Activated B cell treated with CpG ODN at 0.5 μM for 24 hours (primary cell): ENCODE measurements at regions not wholly inside any gene's neighbourhood (a gene's known extent, or its start where the extent isn't known, plus 50 kb on each side); places are given as distances from the start of the nearest gene placed in this dataset.

Experiments used
- ATAC-seq: fragments of 200-7000 bp; cut with Tn5 transposase; one replicate; pipeline ENCODE4 v1.10.0; 2021; ENCODE audit warnings: low read depth, mild to moderate bottlenecking, moderate library complexity
- CTCF ChIA-PET: fragments of 350-600 bp; sonication (Branson Sonifier 250); formaldehyde crosslinking; loops from one replicate; lab custom pipeline; 2021; ENCODE audit warnings: antibody characterized with exemption; lab: Charles Lee
- POLR2A ChIA-PET: fragments of 350-600 bp; sonication (Branson Sonifier 250); formaldehyde crosslinking; loops from one replicate; lab custom pipeline; 2021; ENCODE audit warnings: antibody characterized with exemption; lab: Charles Lee
- DNase-seq: peaks from one replicate; pipeline ENCODE4 v3.0.0; 2022
- H3K27ac Mint-ChIP-seq: one replicate; pipeline ENCODE4 v1.8.0; 2020; ENCODE audit warnings: mixed read lengths
- H3K27me3 Mint-ChIP-seq: one replicate; pipeline ENCODE4 v1.8.0; 2021; ENCODE audit warnings: mixed read lengths
- H3K36me3 Mint-ChIP-seq: one replicate; pipeline ENCODE4 v1.8.0; 2021; ENCODE audit warnings: low read depth, mixed read lengths
- H3K4me1 Mint-ChIP-seq: one replicate; pipeline ENCODE4 v1.8.0; 2021; ENCODE audit warnings: mixed read lengths
- H3K4me3 Mint-ChIP-seq: one replicate; pipeline ENCODE4 v1.8.0; 2020; ENCODE audit warnings: mild to moderate bottlenecking, mixed read lengths
- H3K9me3 Mint-ChIP-seq: one replicate; pipeline ENCODE4 v1.8.0; 2020; ENCODE audit warnings: mixed read lengths
- CTCF ChIP-seq: fragments of 200-600 bp; IDR thresholded peaks from one replicate; pipeline ENCODE4 v1.8.0; 2022; ENCODE audit warnings: antibody characterized with exemption, mild to moderate bottlenecking
- intact Hi-C: fragments of 100-400 bp; cut with micrococcal nuclease; formaldehyde crosslinking; loops from one replicate; pipeline ENCODE4 v1.15.1; 2024

- ChIA-PET POLR2A (no interaction called here), CTCF (no interaction called here)
- H3K27ac Mint-ChIP-seq, result no peak overlapping the region
- no peaks in the 10 kb centered on the region for H3K4me1 Mint-ChIP-seq
- H3K27me3 Mint-ChIP-seq, result no peaks in the 10 kb centered on the region
- DNase-seq, result no peak
- H3K36me3 Mint-ChIP-seq, result no peaks in the 10 kb centered on the region
- no peak for TF ChIP-seq CTCF
- H3K4me3 Mint-ChIP-seq, result no peak overlapping the region
- no peak for ATAC-seq
- intact Hi-C loops, result loop anchor here (1.0 kb wide), 1 partner anchor 20 kb away; no protein-coding TSS in a partner anchor
- H3K9me3 Mint-ChIP-seq, result no peaks in the 10 kb centered on the region
Measured at GRCh38 chr18:2002604-2003003, 568.7 kb downstream of the METTL4 start.

GRCh38 chr18:2009942-2010697 lies 561.2 kb downstream of the METTL4 start:
- CTCF ChIA-PET, result no interaction called here
- Mint-ChIP-seq H3K27ac (no peak overlapping the region), H3K27me3 (no peaks in the 10 kb centered on the region), H3K4me1 (no peaks in the 10 kb centered on the region), H3K9me3 (no peaks in the 10 kb centered on the region), H3K4me3 (no peak overlapping the region), H3K36me3 (no peaks in the 10 kb centered on the region)
- no peak for TF ChIP-seq CTCF
- ATAC-seq (no peak), DNase-seq (no peak)
- intact Hi-C loops, result no loop called here
- POLR2A ChIA-PET, result no interaction called here

- Mint-ChIP-seq H3K27ac (no peak overlapping the region), H3K27me3 (no peaks in the 10 kb centered on the region), H3K4me1 (no peaks in the 10 kb centered on the region), H3K4me3 (no peak overlapping the region), H3K36me3 (no peaks in the 10 kb centered on the region), H3K9me3 (no peaks in the 10 kb centered on the region)
- ATAC-seq (no peak), DNase-seq (no peak)
- POLR2A ChIA-PET, result no interaction called here
- no peak for TF ChIP-seq CTCF
- CTCF ChIA-PET, result no interaction called here
- intact Hi-C loops, result no loop called here
Measured at GRCh38 chr18:2027016-2027415, 544.3 kb downstream of the METTL4 start.

GRCh38 chr18:2027756-2028155 lies 543.5 kb downstream of the METTL4 start:
- no peaks in the 10 kb centered on the region for H3K9me3 Mint-ChIP-seq
- H3K4me1 Mint-ChIP-seq, result no peaks in the 10 kb centered on the region
- POLR2A ChIA-PET, result no interaction called here
- intact Hi-C loops, result no loop called here
- H3K27me3 Mint-ChIP-seq, result no peaks in the 10 kb centered on the region
- CTCF ChIA-PET, result no interaction called here
- ATAC-seq (no peak), DNase-seq (no peak)
- H3K27ac Mint-ChIP-seq, result no peak overlapping the region
- H3K36me3 Mint-ChIP-seq, result no peaks in the 10 kb centered on the region
- TF ChIP-seq CTCF, result no peak
- no peak overlapping the region for H3K4me3 Mint-ChIP-seq

GRCh38 chr18:2028986-2029385 lies 542.3 kb downstream of the METTL4 start:
- Mint-ChIP-seq H3K27ac (no peak overlapping the region), H3K36me3 (no peaks in the 10 kb centered on the region), H3K4me1 (no peaks in the 10 kb centered on the region), H3K27me3 (no peaks in the 10 kb centered on the region), H3K4me3 (no peak overlapping the region), H3K9me3 (no peaks in the 10 kb centered on the region)
- ChIA-PET POLR2A (no interaction called here), CTCF (no interaction called here)
- DNase-seq, result no peak
- no peak for ATAC-seq
- intact Hi-C loops, result no loop called here
- no peak for TF ChIP-seq CTCF
